Head of caudate nucleus (tissue), 42 donors: ENCODE measurements at regions not wholly inside any gene's neighbourhood (a gene's known extent, or its start where the extent isn't known, plus 50 kb on each side); places are given as distances from the start of the nearest gene placed in this dataset.
A peak's percentile ranks its signal among the peaks of the same experiment; 100 is the strongest.
"Not testable (repeated sequence)": the region's sequence is repeated elsewhere in the genome, so short reads cannot be mapped to it uniquely, and the experiment has no call there.

ENCODE experiments used
- DNase-seq, 42 donors: peaks; one replicate each; pipeline versions ENCODE4 v3.0.0 to v3.0.0-alpha.2; 2020 to 2021; ENCODE audit warnings: mixed read lengths in 7 of 42
- intact Hi-C: fragments of 100-400 bp; cut with DNase I; formaldehyde crosslinking; loops from one replicate; pipeline ENCODE4 v1.15.0; 2022

GRCh38 chr1:103469801-103470200 lies 55.7 kb upstream of the RNPC3 start:
- intact Hi-C loops = no loop called here
- DNase-seq = no peak

GRCh38 chr1:103467100-103467499 lies 58.4 kb upstream of the RNPC3 start:
- intact Hi-C loops = no loop called here

GRCh38 chr1:103461161-103462105 lies 64.1 kb upstream of the RNPC3 start:
- intact Hi-C loops = no loop called here
- no peak for DNase-seq

More at GRCh38 chr1:103467100-103467499, 58.4 kb upstream of the RNPC3 start:
- DNase-seq = no peak

GRCh38 chr1:103460511-103460910 lies 65.0 kb upstream of the RNPC3 start:
- intact Hi-C loops = no loop called here
- no peak for DNase-seq

- intact Hi-C loops = no loop called here
- peak in 1 of 42 donors; percentile 36 for DNase-seq
These were observed 66.2 kb upstream of the RNPC3 start for GRCh38 chr1:103459346-103459745.

GRCh38 chr1:103457886-103458455 lies 67.5 kb upstream of the RNPC3 start:
- intact Hi-C loops = no loop called here
- no peak for DNase-seq

GRCh38 chr1:103448560-103448959 lies 76.9 kb upstream of the RNPC3 start:
- intact Hi-C loops = no loop called here
- DNase-seq = no peak

GRCh38 chr1:103447471-103447870 lies 78.0 kb upstream of the RNPC3 start:
- intact Hi-C loops = no loop called here
- DNase-seq = no peak

GRCh38 chr1:103441342-103441741 lies 84.2 kb upstream of the RNPC3 start:
- DNase-seq = no peak
- intact Hi-C loops = no loop called here

GRCh38 chr1:103436568-103437100 lies 88.9 kb upstream of the RNPC3 start:
- intact Hi-C loops, DNase-seq: not testable (repeated sequence)

- DNase-seq = no peak
- intact Hi-C loops = no loop called here
These were observed 90.1 kb upstream of the RNPC3 start for GRCh38 chr1:103435443-103435842.

- no peak for DNase-seq
- intact Hi-C loops = no loop called here
These were observed 100.8 kb upstream of the RNPC3 start for GRCh38 chr1:103424650-103425049.

- DNase-seq = no peak
- intact Hi-C loops = no loop called here
These were observed 108.7 kb upstream of the RNPC3 start for GRCh38 chr1:103416681-103417286.

- intact Hi-C loops = no loop called here
- DNase-seq = no peak
These were observed 137.6 kb upstream of the RNPC3 start for GRCh38 chr1:103387898-103388297.

GRCh38 chr1:103373991-103374390 lies 151.5 kb upstream of the RNPC3 start:
- intact Hi-C loops = no loop called here
- DNase-seq = no peak

GRCh38 chr1:103372866-103373265 lies 152.6 kb upstream of the RNPC3 start:
- DNase-seq = no peak
- intact Hi-C loops = no loop called here

- intact Hi-C loops = no loop called here
- DNase-seq = no peak
These were observed 154.3 kb upstream of the RNPC3 start for GRCh38 chr1:103371234-103371633.

GRCh38 chr1:103367186-103367585 lies 158.3 kb upstream of the RNPC3 start:
- intact Hi-C loops = no loop called here
- no peak for DNase-seq

GRCh38 chr1:103365860-103366569 lies 159.5 kb upstream of the RNPC3 start:
- DNase-seq = no peak
- intact Hi-C loops = no loop called here
